A549 (cell line): ENCODE measurements at regions not wholly inside any gene's neighbourhood (a gene's known extent, or its start where the extent isn't known, plus 50 kb on each side); places are given as distances from the start of the nearest gene placed in this dataset.

Experiments
- ATAC-seq, 2 experiments: fragments of 200-7000 bp in 1 of 2; fragments of >200 bp in 1 of 2; cut with Nextera tagmentation in 1 of 2; cut with Tn5 transposase in 1 of 2; 3 replicates each; pipeline versions ENCODE4 v1.8.0 to v1.9.1; 2018 to 2020; ENCODE audit warnings: mild to moderate bottlenecking in 1 of 2, moderate library complexity in 1 of 2
- CTCF ChIA-PET: fragments of 300-600 bp; sonication (Branson Sonifier 250); formaldehyde crosslinking; extraction: SDS; loops from one replicate; lab custom pipeline; 2021; ENCODE audit warnings: antibody characterized with exemption, inconsistent platforms; lab: Yijun Ruan, JAX
- POLR2A ChIA-PET: fragments of 350-600 bp; formaldehyde crosslinking; extraction: SDS; loops from one replicate; lab custom pipeline; 2021; ENCODE audit warnings: antibody characterized with exemption, inconsistent platforms; lab: Yijun Ruan, JAX
- DNase-seq, 2 experiments: peaks; one replicate each; pipeline versions ENCODE4 v3.0.0 to v3.0.0-alpha.2; 2011 to 2016; ENCODE audit warnings: low read depth in 1 of 2, low spot score in 1 of 2
- FAIRE-seq: peaks from 2 replicates; lab custom pipeline; 2011; peaks lifted over from hg19 to GRCh38; lab: Jason Lieb, UNC
- H3K27ac ChIP-seq, 2 experiments: fragments of >200 bp; sonication (Bioruptor Twin); formaldehyde crosslinking; 3 replicates each; pipeline ENCODE4 v1.5.1; 2016 to 2017
- H3K4me1 ChIP-seq: fragments of >200 bp; sonication (Bioruptor Twin); formaldehyde crosslinking; 3 replicates; pipeline ENCODE4 v1.6.1; 2016
- H3K4me2 ChIP-seq: fragments of >200 bp; sonication (Bioruptor Twin); formaldehyde crosslinking; 3 replicates; pipeline ENCODE4 v1.6.1; 2016
- H3K4me3 ChIP-seq: fragments of >200 bp; sonication (Bioruptor Twin); formaldehyde crosslinking; 3 replicates; pipeline ENCODE4 v1.5.1; 2016
- H3K9me3 ChIP-seq: fragments of >200 bp; sonication (Bioruptor Twin); formaldehyde crosslinking; 3 replicates; pipeline ENCODE4 v1.6.1; 2016
- ATOH8 ChIP-seq: fragments of 250-450 bp; sonication (Bioruptor Pico); IDR thresholded peaks from 2 replicates; pipeline ENCODE4 v1.5.0; 2020; ENCODE audit warnings: low read depth, mild to moderate bottlenecking, moderate library complexity
- CBX2 ChIP-seq: fragments of 200-600 bp; sonication (generic); IDR thresholded peaks from 2 replicates; pipeline ENCODE4 v1.6.1; 2016; ENCODE audit warnings: low read depth, mild to moderate bottlenecking, borderline replicate concordance
- CEBPB ChIP-seq, 2 experiments: fragments of >200 bp in 1 of 2; sonication (Bioruptor Twin) in 1 of 2; formaldehyde crosslinking in 1 of 2; IDR thresholded peaks; 2 replicates each; pipeline ENCODE4 v1.6.1; 2012 to 2016
- ELK1 ChIP-seq: fragments of 150-350 bp; IDR thresholded peaks from 2 replicates; pipeline ENCODE4 v1.6.1; 2014; ENCODE audit warnings: low read depth, mild to moderate bottlenecking, low read length
- HDAC2 ChIP-seq: fragments of 200-600 bp; sonication (generic); IDR thresholded peaks from 2 replicates; pipeline ENCODE4 v1.6.1; 2016
- HOXB13 ChIP-seq: fragments of 250-450 bp; sonication (Bioruptor Pico); IDR thresholded peaks from 2 replicates; pipeline ENCODE4 v1.5.0; 2020; ENCODE audit warnings: low read depth, mild to moderate bottlenecking, moderate library complexity
- MAX ChIP-seq: IDR thresholded peaks from 2 replicates; pipeline ENCODE4 v1.6.1; 2012
- NPAS2 ChIP-seq: fragments of 250-450 bp; sonication (Bioruptor Pico); IDR thresholded peaks from 2 replicates; pipeline ENCODE4 v1.8.0; 2022; ENCODE audit warnings: mild to moderate bottlenecking, moderate library complexity, borderline replicate concordance
- PBX3 ChIP-seq: IDR thresholded peaks from 2 replicates; pipeline ENCODE4 v1.6.1; 2012
- REST ChIP-seq: fragments of 200-600 bp; sonication (generic); IDR thresholded peaks from 2 replicates; pipeline ENCODE4 v1.6.1; 2016; ENCODE audit warnings: antibody characterized with exemption, mild to moderate bottlenecking, moderate library complexity
- RFX5 ChIP-seq: fragments of 450-650 bp; IDR thresholded peaks from 2 replicates; pipeline ENCODE4 v1.7.1; 2014; ENCODE audit warnings: antibody characterized with exemption, mild to moderate bottlenecking, moderate library complexity
- SMC3 ChIP-seq: fragments of >200 bp; sonication (Bioruptor Twin); formaldehyde crosslinking; IDR thresholded peaks from 3 replicates; pipeline ENCODE4 v1.6.1; 2018; ENCODE audit warnings: inconsistent platforms
- ZFP36 ChIP-seq: fragments of 450-650 bp; IDR thresholded peaks from 2 replicates; pipeline ENCODE4 v1.6.1; 2014; ENCODE audit warnings: borderline replicate concordance; ENCODE audit not compliant: partially characterized antibody
- ZNF302 ChIP-seq: fragments of 250-450 bp; sonication (Bioruptor Pico); IDR thresholded peaks from 2 replicates; pipeline ENCODE4 v1.9.0; 2021; ENCODE audit warnings: inconsistent platforms, mild to moderate bottlenecking, moderate library complexity
- WGBS: methylation state at CpG from one replicate; pipeline ENCODE4 v1.1.6; 2017; ENCODE audit errors: missing lambda C conversion rate; 5-methylcytosine and 5-hydroxymethylcytosine counted together

GRCh38 chr14:71588576-71589215 is 343.5 kb upstream of the RGS6 start:
- FAIRE-seq (no peak), ATAC-seq (no peak), DNase-seq (no peak)
- TF ChIP-seq CEBPB (IDR thresholded peaks at IDR 0.05) (peak; percentile 85 to 89; a peak in 3 of 4 replicates), ZNF302 (CRISPR knock-in tag) (no peak), NPAS2 (CRISPR knock-in tag) (no peak)
- no peak overlapping the region for H3K27ac ChIP-seq
- POLR2A ChIA-PET: no interaction called here
- no peaks in the 10 kb centered on the region for H3K9me3 ChIP-seq
- no peak overlapping the region for H3K4me3 ChIP-seq
- 86% methylated on average over 10 of the region's 10 CpGs for WGBS
- no peak overlapping the region for H3K4me2 ChIP-seq
- CTCF ChIA-PET: interaction anchor here (1.0 to 1.2 kb wide), 2 partner anchors 16 to 20 kb away, joined by 3 read pairs; no protein-coding TSS in a partner anchor
- no peaks in the 10 kb centered on the region for H3K4me1 ChIP-seq

GRCh38 chr14:71589609-71590008 is 342.6 kb upstream of the RGS6 start:
- 48% methylated on average over 2 of the region's 2 CpGs for whole genome bisulfite sequencing
- H3K4me3 ChIP-seq: no peak overlapping the region
- H3K4me1 ChIP-seq: no peaks in the 10 kb centered on the region
- no peak for ATAC-seq
- POLR2A ChIA-PET: no interaction called here
- H3K9me3 ChIP-seq: no peaks in the 10 kb centered on the region
- TF ChIP-seq ZFP36 (no peak), SMC3 (no peak)
- FAIRE-seq: no peak
- CTCF ChIA-PET: no interaction called here
- no peak overlapping the region for H3K4me2 ChIP-seq
- no peak for DNase-seq
- H3K27ac ChIP-seq: no peak overlapping the region

- CTCF ChIA-PET: no interaction called here
- no peaks in the 10 kb centered on the region for H3K9me3 ChIP-seq
- POLR2A ChIA-PET: no interaction called here
- DNase-seq (no peak), FAIRE-seq (no peak), ATAC-seq (no peak)
- H3K4me2 ChIP-seq: no peak overlapping the region
- H3K4me3 ChIP-seq: no peak overlapping the region
- 73% methylated on average over 5 of the region's 5 CpGs for WGBS
- no peak overlapping the region for H3K27ac ChIP-seq
- no peaks in the 10 kb centered on the region for H3K4me1 ChIP-seq
- TF ChIP-seq RFX5 (no peak), ELK1 (no peak), NPAS2 (CRISPR knock-in tag) (no peak), PBX3 (no peak), HDAC2 (no peak), ATOH8 (CRISPR knock-in tag) (no peak), CBX2 (no peak), REST (no peak), HOXB13 (CRISPR knock-in tag) (no peak), MAX (no peak), SMC3 (no peak)
These were observed 342.1 kb upstream of the RGS6 start for GRCh38 chr14:71590131-71590530.
